Stimulated activated CD4-positive, alpha-beta T cell treated with anti-CD3 and anti-CD28 coated beads, Interleukin-12 subunit alpha, Interleukin-12 subunit beta, amount 100 ng/mL, for 48 hours (primary cell): ENCODE measurements at regions not wholly inside any gene's neighbourhood (a gene's known extent, or its start where the extent isn't known, plus 50 kb on each side); places are given as distances from the start of the nearest gene placed in this dataset.

Experiments used
- DNase-seq, 3 donors: peaks; one replicate each; pipeline ENCODE4 v3.0.0-alpha.2; 2020; ENCODE audit warnings: low read depth in 2 of 3, low spot score in 1 of 3

GRCh38 chr16:55041540-55042234, 111.0 kb downstream of the IRX5 start:
- DNase-seq = no peak

- DNase-seq = no peak
These were observed 112.1 kb downstream of the IRX5 start for GRCh38 chr16:55042556-55043432.

- DNase-seq = no peak
These were observed 112.8 kb downstream of the IRX5 start for GRCh38 chr16:55043499-55043898.

GRCh38 chr16:55044201-55044975, 113.7 kb downstream of the IRX5 start:
- no peak for DNase-seq

- DNase-seq = no peak
These were observed 114.7 kb downstream of the IRX5 start for GRCh38 chr16:55045329-55045728.

GRCh38 chr16:55045756-55046460, 115.2 kb downstream of the IRX5 start:
- no peak for DNase-seq

- no peak for DNase-seq
These were observed 115.8 kb downstream of the IRX5 start for GRCh38 chr16:55046513-55046912.

- DNase-seq = no peak
These were observed 116.3 kb downstream of the IRX5 start for GRCh38 chr16:55046916-55047315.

GRCh38 chr16:55047331-55047730, 116.7 kb downstream of the IRX5 start:
- DNase-seq = no peak

- DNase-seq = no peak
These were observed 117.3 kb downstream of the IRX5 start for GRCh38 chr16:55047903-55048497.

GRCh38 chr16:55048745-55049144, 118.1 kb downstream of the IRX5 start:
- no peak for DNase-seq

GRCh38 chr16:55051571-55052347, 121.1 kb downstream of the IRX5 start:
- no peak for DNase-seq

- no peak for DNase-seq
These were observed 121.7 kb downstream of the IRX5 start for GRCh38 chr16:55052348-55052734.

GRCh38 chr16:55052741-55053415, 122.2 kb downstream of the IRX5 start:
- DNase-seq = no peak

GRCh38 chr16:55055262-55055661, 124.6 kb downstream of the IRX5 start:
- DNase-seq = no peak

- DNase-seq = no peak
These were observed 126.1 kb downstream of the IRX5 start for GRCh38 chr16:55056585-55057401.

GRCh38 chr16:55057866-55058265, 127.2 kb downstream of the IRX5 start:
- DNase-seq = no peak

- no peak for DNase-seq
These were observed 127.9 kb downstream of the IRX5 start for GRCh38 chr16:55058576-55058975.

- DNase-seq = no peak
These were observed 128.5 kb downstream of the IRX5 start for GRCh38 chr16:55059146-55059545.
